Small intestine (tissue), 7 donors: ENCODE measurements at regions not wholly inside any gene's neighbourhood (a gene's known extent, or its start where the extent isn't known, plus 50 kb on each side); places are given as distances from the start of the nearest gene placed in this dataset.

Experiments used
- DNase-seq, 2 donors: peaks; one replicate each; pipeline versions ENCODE4 v3.0.0 to v3.0.0-alpha.2; 2013
- FAIRE-seq: peaks from 2 replicates; lab custom pipeline; 2012; peaks lifted over from hg19 to GRCh38; lab: Jason Lieb, UNC
- H3K27ac ChIP-seq, 3 donors: one replicate each; pipeline ENCODE4 v1.5.1; 2013; ENCODE audit warnings: low read length in 2 of 3, mild to moderate bottlenecking in 2 of 3, control low read depth in 1 of 3, inconsistent platforms in 1 of 3, low read depth in 1 of 3, moderate library complexity in 1 of 3
- H3K27me3 ChIP-seq, 3 donors: one replicate each; pipeline ENCODE4 v1.6.1; 2013; ENCODE audit warnings: low read length in 3 of 3, inconsistent platforms in 1 of 3; ENCODE audit not compliant: control insufficient read depth in 3 of 3, insufficient read depth in 3 of 3
- H3K36me3 ChIP-seq, 3 donors: one replicate each; pipeline ENCODE4 v1.6.1; 2013; ENCODE audit warnings: low read length in 3 of 3, inconsistent platforms in 1 of 3, low read depth in 1 of 3, mild to moderate bottlenecking in 1 of 3, moderate library complexity in 1 of 3; ENCODE audit not compliant: control insufficient read depth in 3 of 3, insufficient read depth in 2 of 3
- H3K4me1 ChIP-seq, 3 donors: one replicate each; pipeline ENCODE4 v1.6.1; 2013; ENCODE audit warnings: low read length in 2 of 3, inconsistent platforms in 1 of 3, low read depth in 1 of 3, mild to moderate bottlenecking in 1 of 3, moderate library complexity in 1 of 3; ENCODE audit not compliant: control insufficient read depth in 3 of 3, insufficient read depth in 2 of 3
- H3K4me3 ChIP-seq, 3 donors: one replicate each; pipeline ENCODE4 v1.5.1; 2013; ENCODE audit warnings: low read length in 3 of 3, control low read depth in 1 of 3, inconsistent platforms in 1 of 3, low read depth in 1 of 3, mild to moderate bottlenecking in 1 of 3, moderate library complexity in 1 of 3
- H3K9me3 ChIP-seq, 2 donors: one replicate each; pipeline ENCODE4 v1.6.1; 2013; ENCODE audit warnings: low read depth in 1 of 2, low read length in 1 of 2; ENCODE audit not compliant: control insufficient read depth in 2 of 2, insufficient read depth in 1 of 2
- WGBS, 3 donors: extraction: QIAGEN DNeasy Blood & Tissue Kit; methylation state at CpG; one replicate each; pipeline ENCODE4 v1.1.7; 2013; 5-methylcytosine and 5-hydroxymethylcytosine counted together
- donor health status: healthy with polysubstance abuse.
- donor health status: control.
- donor health status: control.
- donor health status: Bipolar disorder and iron deficiency.
- donor health status: healthy.

GRCh38 chr18:66694852-66695251, 91.0 kb upstream of the CDH19 start:
- DNase-seq, result no peak
- Histone ChIP-seq H3K27ac (no peak overlapping the region), H3K36me3 (no peaks in the 10 kb centered on the region), H3K27me3 (no peaks in the 10 kb centered on the region), H3K9me3 (no peaks in the 10 kb centered on the region), H3K4me1 (no peaks in the 10 kb centered on the region), H3K4me3 (no peak overlapping the region)
- 69 to 76% (median 73%) methylated on average over 1 of the region's 1 CpG for WGBS, 3 donors
- FAIRE-seq, result no peak

- H3K36me3 ChIP-seq, result no peaks in the 10 kb centered on the region
- no peak overlapping the region for H3K27ac ChIP-seq
- FAIRE-seq (no peak), DNase-seq (no peak)
- peaks cover 0 to 4% (median 0%) of the 10 kb centered on the region in 3 donors for H3K27me3 ChIP-seq
- WGBS, 3 donors, result 86 to 91% (median 88%) methylated on average over 5 of the region's 5 CpGs
- H3K4me3 ChIP-seq, result no peak overlapping the region
- no peaks in the 10 kb centered on the region for H3K4me1 ChIP-seq
- peaks cover 0 to 15% of the 10 kb centered on the region in 2 donors for H3K9me3 ChIP-seq
Observed at GRCh38 chr18:66687635-66688034, 83.7 kb upstream of the CDH19 start.

- WGBS, 3 donors, result 18 to 28% (median 23%) methylated on average over 5 of the region's 5 CpGs
- Histone ChIP-seq H3K27me3 (peaks cover 0 to 4% (median 0%) of the 10 kb centered on the region in 3 donors), H3K9me3 (peaks cover 0 to 16% of the 10 kb centered on the region in 2 donors), H3K4me1 (no peaks in the 10 kb centered on the region), H3K4me3 (no peak overlapping the region), H3K36me3 (no peaks in the 10 kb centered on the region), H3K27ac (no peak overlapping the region)
- FAIRE-seq (no peak), DNase-seq (peak; percentile 1 to 2)
Observed at GRCh38 chr18:66682855-66683322, 79.0 kb upstream of the CDH19 start.

GRCh38 chr18:66676699-66677098, 72.8 kb upstream of the CDH19 start:
- Histone ChIP-seq H3K4me3 (no peak overlapping the region), H3K9me3 (peaks cover 0 to 5% of the 10 kb centered on the region in 2 donors), H3K27ac (no peak overlapping the region), H3K4me1 (no peaks in the 10 kb centered on the region), H3K36me3 (no peaks in the 10 kb centered on the region), H3K27me3 (no peaks in the 10 kb centered on the region)
- FAIRE-seq, result no peak
- 77 to 87% (median 87%) methylated on average over 4 of the region's 4 CpGs for WGBS, 3 donors
- no peak for DNase-seq

GRCh38 chr18:66674286-66674685, 70.4 kb upstream of the CDH19 start:
- DNase-seq (no peak), FAIRE-seq (no peak)
- 52 to 55% (median 52%) methylated on average over 2 of the region's 2 CpGs for WGBS, 3 donors
- H3K4me1 ChIP-seq, result no peaks in the 10 kb centered on the region
- no peaks in the 10 kb centered on the region for H3K27me3 ChIP-seq
- H3K4me3 ChIP-seq, result no peak overlapping the region
- H3K9me3 ChIP-seq, result peaks cover 0 to 5% of the 10 kb centered on the region in 2 donors
- H3K27ac ChIP-seq, result no peak overlapping the region
- H3K36me3 ChIP-seq, result no peaks in the 10 kb centered on the region

GRCh38 chr18:66668706-66669105, 64.8 kb upstream of the CDH19 start:
- Histone ChIP-seq H3K27ac (no peak overlapping the region), H3K27me3 (no peaks in the 10 kb centered on the region), H3K36me3 (no peaks in the 10 kb centered on the region), H3K4me1 (no peaks in the 10 kb centered on the region), H3K4me3 (no peak overlapping the region), H3K9me3 (no peaks in the 10 kb centered on the region)
- FAIRE-seq (no peak), DNase-seq (no peak)

GRCh38 chr18:66662632-66663031, 58.7 kb upstream of the CDH19 start:
- Histone ChIP-seq H3K4me1 (no peaks in the 10 kb centered on the region), H3K27ac (no peak overlapping the region), H3K27me3 (no peaks in the 10 kb centered on the region), H3K36me3 (no peaks in the 10 kb centered on the region), H3K9me3 (no peaks in the 10 kb centered on the region), H3K4me3 (no peak overlapping the region)
- FAIRE-seq (no peak), DNase-seq (no peak)
- whole genome bisulfite sequencing, 3 donors, result 71 to 83% (median 71%) methylated on average over 4 of the region's 4 CpGs

- H3K27me3 ChIP-seq, result no peaks in the 10 kb centered on the region
Observed at GRCh38 chr18:66655407-66655806, 51.5 kb upstream of the CDH19 start.

More at GRCh38 chr18:66655407-66655806, 51.5 kb upstream of the CDH19 start:
- Histone ChIP-seq H3K4me1 (no peaks in the 10 kb centered on the region), H3K36me3 (no peaks in the 10 kb centered on the region), H3K9me3 (no peaks in the 10 kb centered on the region), H3K4me3 (no peak overlapping the region), H3K27ac (no peak overlapping the region)
- DNase-seq (no peak), FAIRE-seq (no peak)
